ENCODE measurements at regions not wholly inside any gene's neighbourhood (a gene's known extent, or its start where the extent isn't known, plus 50 kb on each side); places are given as distances from the start of the nearest gene placed in this dataset.

- no peak overlapping the region for H3K4me2 ChIP-seq
- ChIA-PET POLR2A (no interaction called here), CTCF (interaction anchor here (2.8 kb wide), 1 partner anchor 11 kb away, joined by 18 read pairs; no protein-coding TSS in a partner anchor)
- no peaks in the 10 kb centered on the region; the same call in 1 of the 2 replicates for H3K9me3 ChIP-seq
- TF ChIP-seq NFIC (IDR thresholded peaks at IDR 0.05; ENCODE audit: borderline replicate concordance) (no peak), EP300 (IDR thresholded peaks at IDR 0.05; ENCODE audit: borderline replicate concordance in 1 of 2, low read depth in 1 of 2, low read length in 1 of 2) (no peak), REST (IDR thresholded peaks at IDR 0.05; ENCODE audit: low read depth, low read length) (no peak), FOXJ3 (CRISPR knock-in tag; IDR thresholded peaks at IDR 0.05) (no peak), TEAD4 (IDR thresholded peaks at IDR 0.05; ENCODE audit: borderline replicate concordance, insufficient read depth) (no peak), GABPA (IDR thresholded peaks at IDR 0.05; ENCODE audit: low read depth) (no peak), TCF12 (IDR thresholded peaks at IDR 0.05) (no peak), FOXM1 (IDR thresholded peaks at IDR 0.05; ENCODE audit: low read depth) (no peak), TAF1 (IDR thresholded peaks at IDR 0.05; ENCODE audit: borderline replicate concordance, low read depth, low read length) (no peak)
- TF ChIP-seq, protein P1, sequence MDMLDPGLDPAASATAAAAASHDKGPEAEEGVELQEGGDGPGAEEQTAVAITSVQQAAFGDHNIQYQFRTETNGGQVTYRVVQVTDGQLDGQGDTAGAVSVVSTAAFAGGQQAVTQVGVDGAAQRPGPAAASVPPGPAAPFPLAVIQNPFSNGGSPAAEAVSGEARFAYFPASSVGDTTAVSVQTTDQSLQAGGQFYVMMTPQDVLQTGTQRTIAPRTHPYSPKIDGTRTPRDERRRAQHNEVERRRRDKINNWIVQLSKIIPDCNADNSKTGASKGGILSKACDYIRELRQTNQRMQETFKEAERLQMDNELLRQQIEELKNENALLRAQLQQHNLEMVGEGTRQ (IDR thresholded peaks at IDR 0.05; ENCODE audit: borderline replicate concordance, low read depth, low read length): no peak
- no peaks in the 10 kb centered on the region for H3F3A ChIP-seq (replicated peaks; ENCODE audit: insufficient read depth)
- no peaks in the 10 kb centered on the region for H3K27me3 ChIP-seq (ENCODE audit: insufficient read depth)
- no peak overlapping the region for H3K4me3 ChIP-seq (ENCODE audit: low read depth in 2 of 2, low read length in 1 of 2)
- H3K27ac ChIP-seq (ENCODE audit: low read depth in 2 of 2, low read length in 1 of 2): no peak overlapping the region
- H4K20me1 ChIP-seq (ENCODE audit: insufficient read depth): no peaks in the 10 kb centered on the region
- no peak for DNase-seq
- H3K9ac ChIP-seq: no peak overlapping the region
- no peaks in the 10 kb centered on the region for H3K9me2 ChIP-seq
- no peaks in the 10 kb centered on the region for H3K36me3 ChIP-seq (replicated peaks in 1 of 2; ENCODE audit: control insufficient read depth in 1 of 2, insufficient read depth in 2 of 2, low read length in 1 of 2)
- no peaks in the 10 kb centered on the region for H3K79me2 ChIP-seq (ENCODE audit: insufficient read depth)
- H2AFZ ChIP-seq (ENCODE audit: low read depth): no peak overlapping the region
- no peaks in the 10 kb centered on the region for H3K4me1 ChIP-seq (ENCODE audit: control insufficient read depth in 1 of 2, insufficient read depth in 2 of 2, low read depth in 1 of 2, low read length in 1 of 2)
- 64% methylated on average over 2 of the region's 2 CpGs for WGBS (ENCODE audit: low lambda C conversion rate)
Measured at GRCh38 chr4:94115687-94116086, 92.0 kb upstream of the SMARCAD1 start.

DNA sequence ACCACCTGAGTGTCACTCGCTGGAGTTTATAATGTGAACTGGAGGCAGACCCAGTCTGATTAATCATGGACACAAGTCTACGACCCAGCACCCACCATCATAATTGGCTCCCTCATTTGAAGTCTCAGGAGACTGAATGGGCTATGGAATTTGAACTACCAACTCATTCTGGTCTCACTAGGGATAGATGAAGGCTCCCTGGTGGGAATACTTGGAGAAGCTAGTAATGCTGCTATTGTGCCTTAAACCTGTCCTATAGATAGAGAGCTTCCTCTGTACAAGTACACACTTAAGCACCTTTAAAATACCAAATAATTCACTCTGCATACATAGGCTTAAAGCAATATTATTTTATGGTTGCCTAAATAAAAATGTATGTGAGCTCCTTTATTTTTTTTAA is 90.8 kb upstream of the SMARCAD1 start:
- Histone ChIP-seq H3K36me3 (replicated peaks in 1 of 2; ENCODE audit: control insufficient read depth in 1 of 2, insufficient read depth in 2 of 2, low read length in 1 of 2) (no peaks in the 10 kb centered on the region), H4K20me1 (ENCODE audit: insufficient read depth) (no peaks in the 10 kb centered on the region), H3K4me2 (no peak overlapping the region), H3K9me3 (no peaks in the 10 kb centered on the region), H3K9me2 (no peaks in the 10 kb centered on the region), H3K4me3 (ENCODE audit: low read depth in 2 of 2, low read length in 1 of 2) (no peak overlapping the region), H3F3A (replicated peaks; ENCODE audit: insufficient read depth) (no peaks in the 10 kb centered on the region), H3K4me1 (ENCODE audit: control insufficient read depth in 1 of 2, insufficient read depth in 2 of 2, low read depth in 1 of 2, low read length in 1 of 2) (no peaks in the 10 kb centered on the region), H3K27me3 (ENCODE audit: insufficient read depth) (no peaks in the 10 kb centered on the region), H2AFZ (ENCODE audit: low read depth) (no peak overlapping the region), H3K9ac (no peak overlapping the region), H3K27ac (ENCODE audit: low read depth in 2 of 2, low read length in 1 of 2) (no peak overlapping the region), H3K79me2 (ENCODE audit: insufficient read depth) (no peaks in the 10 kb centered on the region)
- CTCF ChIA-PET: interaction anchor here (1.3 to 2.8 kb wide), 2 partner anchors 9 to 219 kb away, joined by 4 to 18 read pairs; no protein-coding TSS in a partner anchor
- DNase-seq: no peak
- TF ChIP-seq, protein P2, sequence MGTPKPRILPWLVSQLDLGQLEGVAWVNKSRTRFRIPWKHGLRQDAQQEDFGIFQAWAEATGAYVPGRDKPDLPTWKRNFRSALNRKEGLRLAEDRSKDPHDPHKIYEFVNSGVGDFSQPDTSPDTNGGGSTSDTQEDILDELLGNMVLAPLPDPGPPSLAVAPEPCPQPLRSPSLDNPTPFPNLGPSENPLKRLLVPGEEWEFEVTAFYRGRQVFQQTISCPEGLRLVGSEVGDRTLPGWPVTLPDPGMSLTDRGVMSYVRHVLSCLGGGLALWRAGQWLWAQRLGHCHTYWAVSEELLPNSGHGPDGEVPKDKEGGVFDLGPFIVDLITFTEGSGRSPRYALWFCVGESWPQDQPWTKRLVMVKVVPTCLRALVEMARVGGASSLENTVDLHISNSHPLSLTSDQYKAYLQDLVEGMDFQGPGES (IDR thresholded peaks at IDR 0.05; ENCODE audit: low read depth, low read length): no peak
- no peak for TF ChIP-seq GATA2 (CRISPR knock-in tag; IDR thresholded peaks at IDR 0.05)
- no peak for TF ChIP-seq RAD21 (IDR thresholded peaks at IDR 0.05; ENCODE audit: low read length)
- no peak for TF ChIP-seq TCF12 (IDR thresholded peaks at IDR 0.05)
- TF ChIP-seq, protein P1 (IDR thresholded peaks at IDR 0.05; ENCODE audit: borderline replicate concordance, low read depth, low read length): no peak
- no peak for TF ChIP-seq RFX5 (IDR thresholded peaks at IDR 0.05; ENCODE audit: low read length)
- TF ChIP-seq YY1 (IDR thresholded peaks at IDR 0.05; ENCODE audit: low read depth): no peak
- WGBS (ENCODE audit: low lambda C conversion rate): 51% methylated on average over 2 of the region's 2 CpGs
- POLR2A ChIA-PET: no interaction called here

All from SK-N-SH (cell line).